Epithelial cell of esophagus (primary cell): ENCODE measurements at regions not wholly inside any gene's neighbourhood (a gene's known extent, or its start where the extent isn't known, plus 50 kb on each side); places are given as distances from the start of the nearest gene placed in this dataset.
"Not testable (repeated sequence)": the region's sequence is repeated elsewhere in the genome, so short reads cannot be mapped to it uniquely, and the experiment has no call there.

Source experiments
- DNase-seq: peaks from one replicate; pipeline ENCODE4 v3.0.0; 2010; ENCODE audit warnings: low read depth
- H3K4me3 ChIP-seq: 2 replicates; pipeline ENCODE4 v1.5.1; 2011; ENCODE audit warnings: mild to moderate bottlenecking, low read length, control low read depth
- TF ChIP-seq, protein P1 (sequence below): IDR thresholded peaks from 2 replicates; pipeline ENCODE4 v1.5.1; 2011; ENCODE audit warnings: low read depth, mild to moderate bottlenecking, low read length, control low read depth, inconsistent platforms; ENCODE audit not compliant: insufficient read depth; ENCODE audit errors: missing control alignments

GRCh38 chr4:148850257-148850995 lies 408.2 kb upstream of the NR3C2 start:
- TF ChIP-seq, protein P1, sequence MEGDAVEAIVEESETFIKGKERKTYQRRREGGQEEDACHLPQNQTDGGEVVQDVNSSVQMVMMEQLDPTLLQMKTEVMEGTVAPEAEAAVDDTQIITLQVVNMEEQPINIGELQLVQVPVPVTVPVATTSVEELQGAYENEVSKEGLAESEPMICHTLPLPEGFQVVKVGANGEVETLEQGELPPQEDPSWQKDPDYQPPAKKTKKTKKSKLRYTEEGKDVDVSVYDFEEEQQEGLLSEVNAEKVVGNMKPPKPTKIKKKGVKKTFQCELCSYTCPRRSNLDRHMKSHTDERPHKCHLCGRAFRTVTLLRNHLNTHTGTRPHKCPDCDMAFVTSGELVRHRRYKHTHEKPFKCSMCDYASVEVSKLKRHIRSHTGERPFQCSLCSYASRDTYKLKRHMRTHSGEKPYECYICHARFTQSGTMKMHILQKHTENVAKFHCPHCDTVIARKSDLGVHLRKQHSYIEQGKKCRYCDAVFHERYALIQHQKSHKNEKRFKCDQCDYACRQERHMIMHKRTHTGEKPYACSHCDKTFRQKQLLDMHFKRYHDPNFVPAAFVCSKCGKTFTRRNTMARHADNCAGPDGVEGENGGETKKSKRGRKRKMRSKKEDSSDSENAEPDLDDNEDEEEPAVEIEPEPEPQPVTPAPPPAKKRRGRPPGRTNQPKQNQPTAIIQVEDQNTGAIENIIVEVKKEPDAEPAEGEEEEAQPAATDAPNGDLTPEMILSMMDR: no peak
- peak; percentile 30 for DNase-seq
- H3K4me3 ChIP-seq: no peak overlapping the region

GRCh38 chr4:148849581-148849980 lies 407.4 kb upstream of the NR3C2 start:
- no peak overlapping the region for H3K4me3 ChIP-seq
- TF ChIP-seq, protein P1: no peak

GRCh38 chr4:148847544-148848255 lies 405.5 kb upstream of the NR3C2 start:
- TF ChIP-seq, protein P1: no peak
- DNase-seq: no peak
- H3K4me3 ChIP-seq: no peak overlapping the region

More at GRCh38 chr4:148849581-148849980, 407.4 kb upstream of the NR3C2 start:
- DNase-seq: peak; percentile 43

DNA sequence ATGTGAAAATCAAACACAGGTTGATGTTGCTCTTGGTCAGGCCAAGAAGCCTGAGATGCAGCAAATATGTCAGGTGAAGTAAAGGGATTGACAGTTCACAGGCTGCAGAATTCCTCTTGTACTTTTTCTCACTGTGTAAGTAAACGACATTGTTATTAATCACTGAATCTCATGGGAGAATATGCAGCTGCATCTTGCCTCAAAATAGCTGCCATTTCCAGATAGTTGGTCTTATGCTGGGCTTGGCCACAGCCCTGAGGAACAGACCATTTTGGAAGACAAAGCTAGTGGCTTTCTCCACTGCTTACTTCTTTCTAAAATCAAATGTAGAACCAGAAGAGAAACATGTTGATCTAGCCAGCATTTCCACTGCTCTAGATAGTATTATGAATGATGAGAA lies 403.4 kb upstream of the NR3C2 start:
- DNase-seq: no peak

GRCh38 chr4:148843625-148844024 lies 401.4 kb upstream of the NR3C2 start:
- TF ChIP-seq, protein P1: no peak
- no peak overlapping the region for H3K4me3 ChIP-seq
- no peak for DNase-seq

More for the DNA sequence above, 403.4 kb upstream of the NR3C2 start:
- TF ChIP-seq, protein P1: no peak
- H3K4me3 ChIP-seq: no peak overlapping the region

- no peak for DNase-seq
- no peak overlapping the region for H3K4me3 ChIP-seq
- TF ChIP-seq, protein P1: no peak
These were observed 400.6 kb upstream of the NR3C2 start for GRCh38 chr4:148842843-148843242.

- DNase-seq: peak; percentile 30
- not testable (repeated sequence) for H3K4me3 ChIP-seq
These were observed 395.4 kb upstream of the NR3C2 start for GRCh38 chr4:148837571-148837970.
